Superior temporal gyrus (tissue), 1 donor: ENCODE measurements at regions not wholly inside any gene's neighbourhood (a gene's known extent, or its start where the extent isn't known, plus 50 kb on each side); places are given as distances from the start of the nearest gene placed in this dataset.
"Not testable (repeated sequence)": the region's sequence is repeated elsewhere in the genome, so short reads cannot be mapped to it uniquely, and the experiment has no call there.

Experiments used
- DNase-seq: peaks from one replicate; pipeline ENCODE4 v3.0.0-alpha.2; 2016; ENCODE audit errors: extremely low spot score

DNA sequence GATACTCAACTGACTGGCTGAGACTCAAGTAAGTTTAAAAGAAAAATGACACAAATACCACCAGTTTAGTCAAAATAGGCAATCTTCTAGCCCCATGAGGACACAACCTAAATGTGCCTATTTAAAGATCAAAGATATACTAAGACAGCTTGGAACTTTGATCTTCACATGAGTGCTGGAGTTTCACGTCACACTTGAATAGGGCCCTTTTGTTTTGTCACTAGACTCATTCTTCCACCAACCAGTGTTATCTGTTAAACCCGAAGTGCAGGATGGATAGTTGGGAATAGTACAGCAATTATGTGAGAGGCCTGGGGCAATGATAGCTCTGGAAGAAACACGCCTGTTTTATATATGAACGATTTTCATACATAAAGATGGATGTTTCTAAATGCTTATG lies 792.8 kb upstream of the NUDT12 start:
- no peak for DNase-seq

- no peak for DNase-seq
Observed at GRCh38 chr5:104353371-104353770, 790.8 kb upstream of the NUDT12 start.

- no peak for DNase-seq
Observed at GRCh38 chr5:104352954-104353353, 790.4 kb upstream of the NUDT12 start.

- DNase-seq, result peak; percentile 50
Observed at GRCh38 chr5:104347119-104347708, 784.6 kb upstream of the NUDT12 start.

DNA sequence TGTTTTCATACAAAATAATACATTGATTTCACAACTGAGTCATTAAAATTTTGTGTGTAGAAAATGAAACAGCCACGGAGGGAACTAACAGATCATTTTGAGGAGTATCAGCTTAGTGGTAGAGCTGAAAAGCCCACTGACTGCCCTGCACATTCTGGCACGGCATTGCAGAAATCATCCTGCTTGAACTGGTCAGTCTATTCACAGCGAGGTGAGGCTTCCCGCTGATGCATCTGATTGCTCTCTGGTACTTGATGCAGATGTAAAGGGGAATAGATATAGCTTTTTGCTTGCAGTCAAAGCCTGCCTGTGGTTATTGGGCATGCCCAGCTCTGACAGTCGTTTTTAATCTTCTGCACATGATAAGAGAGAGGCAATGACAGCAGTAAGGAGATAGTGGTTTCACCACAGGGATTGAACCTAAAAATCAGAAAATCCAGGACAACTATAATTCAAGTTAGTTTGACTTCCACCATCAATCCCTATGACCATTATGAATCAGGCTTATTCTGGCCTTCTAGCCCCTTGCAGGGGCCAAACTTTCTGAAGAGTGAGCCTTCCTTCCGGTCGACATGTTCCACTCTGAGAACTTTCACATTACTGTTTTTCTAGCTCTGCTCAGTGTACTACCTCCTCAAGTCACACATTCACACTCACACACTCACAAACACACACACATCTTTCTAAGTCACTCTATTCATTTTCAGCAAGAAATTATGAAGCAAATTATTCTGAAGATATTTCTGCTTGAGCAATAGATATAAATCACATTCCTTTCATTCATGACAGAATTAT lies 782.8 kb upstream of the NUDT12 start:
- no peak for DNase-seq

DNA sequence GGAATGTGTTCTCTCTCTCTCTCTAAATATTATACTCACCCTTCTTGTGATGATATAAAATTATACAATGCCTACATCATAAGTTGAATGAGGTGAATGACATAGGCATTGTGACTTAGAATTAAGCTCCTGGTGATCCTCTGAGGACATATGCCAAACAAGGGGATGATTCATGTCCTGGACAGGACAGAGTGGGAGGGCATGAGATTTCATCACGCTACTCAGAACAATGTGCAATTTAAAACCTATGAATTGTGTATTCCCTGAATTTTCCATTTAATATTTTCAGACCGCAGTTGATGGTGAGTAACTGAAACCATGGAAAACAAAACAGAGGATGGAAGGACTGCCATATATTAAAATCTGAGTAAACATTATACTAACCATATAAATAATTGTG lies 782.2 kb upstream of the NUDT12 start:
- no peak for DNase-seq

GRCh38 chr5:104327801-104328200 lies 765.2 kb upstream of the NUDT12 start:
- peak; percentile 24 for DNase-seq

GRCh38 chr5:104326966-104327365 lies 764.4 kb upstream of the NUDT12 start:
- no peak for DNase-seq

- no peak for DNase-seq
Observed at GRCh38 chr5:104325356-104325755, 762.8 kb upstream of the NUDT12 start.

DNA sequence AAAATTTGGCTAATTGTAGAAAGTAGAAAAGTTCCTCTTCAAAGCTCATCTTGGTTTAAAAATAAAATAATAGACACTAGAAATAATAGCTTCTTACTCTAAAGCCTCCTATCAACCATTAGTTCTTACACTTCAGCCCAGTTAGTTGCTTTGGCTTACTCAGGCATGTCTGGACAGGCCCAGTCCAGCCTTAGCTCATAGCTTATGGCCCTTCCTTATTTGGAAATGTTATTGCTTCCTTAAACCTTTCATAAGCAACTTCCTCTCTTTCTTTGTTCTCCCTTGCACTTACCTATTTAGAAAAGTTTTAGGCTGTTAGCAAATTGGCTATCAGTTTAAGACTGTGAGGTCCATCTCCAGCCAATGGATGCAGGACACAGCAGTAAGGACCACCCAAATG lies 754.1 kb upstream of the NUDT12 start:
- not testable (repeated sequence) for DNase-seq

GRCh38 chr5:104312481-104312880 lies 749.9 kb upstream of the NUDT12 start:
- DNase-seq, result no peak

- DNase-seq, result no peak
Observed at GRCh38 chr5:104305602-104306001, 743.0 kb upstream of the NUDT12 start.

GRCh38 chr5:104299998-104300706 lies 737.6 kb upstream of the NUDT12 start:
- no peak for DNase-seq

DNA sequence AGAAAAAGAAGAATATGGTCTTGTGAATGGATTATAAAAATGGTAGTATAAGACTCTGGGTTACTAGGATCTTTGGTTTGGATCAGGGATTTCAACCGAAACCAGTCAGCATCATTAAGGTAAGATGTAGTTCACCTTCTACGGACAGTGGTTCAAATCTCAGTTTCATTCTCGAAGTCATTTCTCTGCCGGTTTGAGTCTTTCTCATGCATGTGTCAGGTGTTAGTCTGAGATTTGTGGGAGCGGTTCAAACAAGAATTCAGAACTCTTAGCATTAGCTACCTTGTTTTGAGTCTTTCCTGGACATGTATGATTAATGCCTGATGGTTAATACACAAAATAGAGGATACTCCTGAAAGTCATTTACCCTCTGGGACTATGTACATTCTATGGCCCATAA lies 735.9 kb upstream of the NUDT12 start:
- DNase-seq, result no peak

DNA sequence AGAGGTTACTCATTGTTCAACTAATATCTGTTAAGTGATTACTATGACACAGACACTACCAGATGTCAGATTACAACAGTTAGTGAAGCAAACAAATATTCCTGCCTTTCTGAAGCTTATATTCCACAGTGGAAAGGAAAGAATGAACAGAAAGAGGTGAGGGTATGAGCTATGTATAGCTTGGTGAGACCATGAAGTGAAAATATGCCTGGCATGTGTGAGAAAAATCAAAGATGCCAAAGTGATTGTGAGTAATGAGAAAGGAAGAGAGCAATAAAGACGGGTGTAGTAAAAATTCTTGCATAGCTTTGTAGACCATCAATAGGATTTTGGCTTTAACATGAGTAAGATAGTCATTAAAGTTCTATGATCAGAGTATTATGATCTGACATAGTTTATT lies 734.5 kb upstream of the NUDT12 start:
- DNase-seq, result no peak

DNA sequence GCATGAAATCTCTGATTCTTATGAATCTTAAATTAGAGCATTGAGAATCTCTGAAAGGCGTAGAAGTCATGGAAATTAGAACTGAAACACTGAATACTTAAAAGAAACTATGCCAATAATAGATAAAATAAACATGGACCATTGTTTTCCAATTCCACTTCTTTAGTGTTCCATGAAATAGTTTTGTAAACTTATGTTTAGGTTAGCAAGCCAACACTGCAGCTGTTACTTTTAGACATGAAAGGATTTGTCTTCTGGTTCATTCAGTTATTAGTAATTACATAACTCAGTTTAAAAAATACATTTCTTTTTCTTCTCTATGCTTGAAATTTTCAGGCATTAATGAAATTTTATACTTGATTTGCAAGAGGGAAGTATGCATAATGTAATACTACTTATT lies 733.4 kb upstream of the NUDT12 start:
- no peak for DNase-seq

DNA sequence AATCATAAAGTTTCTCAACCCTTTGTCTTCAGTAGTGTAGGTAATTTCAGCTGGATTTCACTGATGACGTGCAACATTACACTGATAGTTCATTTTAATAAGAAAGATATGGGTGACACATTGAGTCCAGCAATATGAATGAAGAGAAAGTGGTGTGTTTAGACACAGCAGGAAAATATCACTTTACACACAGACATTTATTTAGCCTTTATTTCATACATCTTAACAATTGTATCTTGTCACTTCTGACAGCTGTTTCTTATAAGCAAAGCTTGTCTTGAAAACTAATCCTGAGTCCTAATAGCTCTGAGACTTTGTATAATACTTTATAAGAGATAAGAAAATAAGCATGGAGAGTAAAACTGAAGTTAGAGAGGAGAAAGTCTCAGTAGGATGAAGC lies 720.5 kb upstream of the NUDT12 start:
- DNase-seq, result no peak

GRCh38 chr5:104273725-104274124 lies 711.1 kb upstream of the NUDT12 start:
- DNase-seq, result no peak

DNA sequence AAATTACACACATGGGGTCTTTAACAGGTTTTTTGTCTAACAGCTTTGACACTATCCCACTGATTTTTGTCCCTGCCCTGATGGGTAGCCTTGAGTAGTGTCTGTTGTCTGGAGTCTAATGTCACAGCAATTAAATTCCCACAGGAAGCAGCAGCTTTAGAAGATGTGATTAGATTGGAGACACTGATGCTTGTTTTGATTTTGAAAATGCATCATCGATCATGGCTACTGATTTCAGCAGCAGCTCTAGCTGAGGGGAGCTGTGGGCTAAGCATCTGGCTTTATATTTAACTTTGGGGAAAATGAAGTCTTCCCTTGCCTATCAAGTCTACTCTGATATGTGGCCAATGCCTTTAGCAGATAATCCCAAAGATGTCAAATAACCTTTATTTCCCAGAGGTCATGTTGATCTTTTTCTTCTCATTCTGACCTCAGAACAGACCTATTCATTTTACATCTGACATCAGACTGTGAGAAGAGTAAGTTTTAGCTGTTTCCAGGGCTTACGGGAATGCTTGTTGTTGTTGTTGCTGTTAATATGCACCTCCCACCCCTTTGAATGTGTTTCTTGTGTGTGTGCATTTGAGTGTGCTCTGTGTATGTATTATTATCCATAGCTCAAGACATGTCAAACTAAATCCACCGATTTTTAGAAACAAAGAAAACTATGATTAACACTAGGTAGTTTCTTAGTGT lies 704.9 kb upstream of the NUDT12 start:
- no peak for DNase-seq

GRCh38 chr5:104266161-104266560 lies 703.6 kb upstream of the NUDT12 start:
- no peak for DNase-seq

GRCh38 chr5:104265531-104266140 lies 703.0 kb upstream of the NUDT12 start:
- DNase-seq, result no peak

- no peak for DNase-seq
Observed at GRCh38 chr5:104247260-104247659, 684.7 kb upstream of the NUDT12 start.
